ENCODE measurements at regions not wholly inside any gene's neighbourhood (a gene's known extent, or its start where the extent isn't known, plus 50 kb on each side); places are given as distances from the start of the nearest gene placed in this dataset.

DNA sequence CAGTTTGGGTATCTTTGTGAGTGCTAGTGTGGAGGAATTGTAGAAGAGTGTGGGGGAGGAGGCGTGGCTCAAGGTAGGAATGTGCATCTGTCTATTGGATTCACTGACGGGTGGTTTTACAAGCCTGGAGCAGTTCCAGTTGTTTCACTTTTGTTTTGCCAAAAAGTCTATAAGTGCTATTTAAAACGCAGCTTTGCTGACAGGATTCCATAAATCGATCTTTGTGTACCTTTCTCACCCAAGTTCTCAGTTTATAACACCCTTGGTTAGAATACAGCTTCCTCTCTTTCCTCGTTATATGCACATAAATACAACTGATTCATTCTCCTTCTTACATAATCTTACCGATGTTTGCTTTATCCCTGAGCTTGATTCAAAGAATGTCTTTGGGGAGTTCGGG, 123.2 kb upstream of the UBE2E2 start:
- DNase-seq: no peak

DNA sequence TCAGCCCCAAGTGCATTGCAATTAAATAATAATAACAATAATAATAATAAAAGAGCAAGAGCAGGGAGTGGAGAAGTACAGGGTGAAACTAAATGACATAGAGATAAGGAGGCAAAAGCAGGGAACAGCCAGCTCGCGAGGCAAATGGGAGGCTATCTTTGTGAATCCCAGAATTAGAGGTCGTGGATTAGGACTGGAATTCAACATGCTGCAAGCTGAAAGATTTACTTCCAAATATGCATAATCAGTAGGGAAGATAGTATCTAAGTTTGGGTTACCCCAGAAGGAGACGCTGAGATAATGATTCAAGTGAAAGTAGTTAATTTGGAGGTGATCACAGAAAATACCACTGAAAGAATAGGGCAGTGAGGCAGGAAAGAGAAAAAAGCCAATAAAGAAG, 119.4 kb upstream of the UBE2E2 start:
- no peak for DNase-seq

DNA sequence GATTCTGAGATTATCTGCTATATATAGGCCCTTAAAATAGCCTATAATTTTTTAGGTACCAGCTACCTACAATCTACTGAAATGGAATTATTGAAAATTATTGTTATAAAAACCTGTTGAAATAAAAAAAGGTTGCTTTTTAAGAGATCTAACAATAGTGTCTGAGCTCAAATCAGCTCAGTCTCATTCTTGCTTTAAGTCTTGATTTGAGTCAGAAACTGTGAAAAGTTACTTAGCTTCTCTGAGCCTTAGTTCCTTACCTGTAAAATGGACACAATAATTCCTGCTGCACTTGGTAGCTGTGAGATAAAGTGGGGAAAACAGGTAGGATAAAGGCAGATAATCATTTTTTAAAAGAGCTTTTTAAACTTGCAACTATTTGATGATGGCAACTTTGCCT, 118.8 kb upstream of the UBE2E2 start:
- DNase-seq: no peak

DNA sequence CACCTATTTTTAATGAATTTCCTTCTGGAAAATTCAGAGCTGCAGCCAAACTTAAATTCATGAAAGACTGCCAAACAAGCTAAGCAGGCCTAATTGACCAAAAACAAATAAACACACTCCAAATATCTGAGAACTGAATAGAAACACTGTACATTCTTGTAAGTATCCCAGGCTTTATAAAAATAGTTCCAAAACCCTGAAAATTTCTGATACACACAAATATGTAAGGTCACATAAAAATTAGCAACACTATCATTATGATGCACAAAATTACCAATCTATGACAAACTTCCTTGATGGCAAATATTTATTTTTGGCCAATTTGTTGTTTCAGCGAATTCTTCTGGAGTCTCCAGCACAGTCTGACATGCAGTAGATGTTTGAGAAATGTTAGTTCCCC, 117.9 kb upstream of the UBE2E2 start:
- no peak for DNase-seq

DNA sequence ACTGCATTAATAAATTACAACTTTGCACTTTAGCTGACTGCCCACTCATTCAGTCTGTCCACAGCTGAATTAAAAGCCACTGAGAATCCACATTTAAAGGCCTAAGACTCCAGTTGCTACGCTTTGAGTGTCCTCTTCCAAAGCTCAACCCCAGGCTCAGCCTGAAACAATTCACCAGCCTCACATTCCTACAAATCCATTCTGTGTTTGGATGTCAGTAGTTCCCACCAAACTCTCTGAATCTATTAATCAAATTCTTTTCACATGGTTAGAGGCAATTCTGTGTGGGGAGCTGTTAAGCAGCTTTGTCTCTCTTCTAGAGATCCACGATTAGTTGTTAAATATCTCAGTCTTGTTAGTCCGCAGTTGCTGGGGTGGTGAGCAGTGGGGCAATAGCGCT, 116.8 kb upstream of the UBE2E2 start:
- no peak for DNase-seq

DNA sequence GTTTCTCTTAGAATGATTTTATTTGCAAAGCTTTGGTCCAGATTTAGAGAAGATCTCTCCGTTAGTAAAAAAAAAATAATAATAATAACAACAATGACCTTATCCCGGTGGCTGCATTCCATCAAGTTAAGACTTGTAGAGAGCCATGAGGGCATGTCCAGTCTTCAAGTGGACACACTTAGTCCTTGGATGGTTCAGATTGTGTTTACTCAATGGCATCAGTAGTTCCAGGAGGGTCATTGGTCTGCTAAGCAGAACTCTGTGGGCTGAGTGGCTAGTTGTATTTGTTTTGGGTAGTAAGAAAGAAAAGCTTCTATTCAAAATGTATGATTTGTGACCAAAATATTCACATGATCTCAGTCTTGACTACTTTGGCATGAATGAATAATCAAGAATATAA, 116.3 kb upstream of the UBE2E2 start:
- no peak for DNase-seq

DNA sequence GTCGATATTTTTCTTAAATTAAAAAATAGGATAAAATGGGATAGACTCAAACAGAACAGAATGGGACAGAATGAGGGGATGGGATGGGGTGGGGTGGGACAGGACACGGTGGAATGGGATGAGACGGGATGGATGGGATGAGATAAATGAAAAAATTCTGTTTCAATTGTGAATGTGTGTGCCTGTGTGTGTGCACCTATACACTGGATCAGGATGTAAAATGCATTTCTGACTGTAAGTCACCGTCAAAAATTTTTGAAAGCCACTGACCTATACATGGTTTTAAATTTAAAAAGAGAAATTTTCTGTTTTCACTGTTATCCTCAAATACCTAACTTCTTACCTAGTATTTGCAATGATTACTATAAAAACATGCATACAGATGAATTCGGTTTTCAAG, 108.7 kb upstream of the UBE2E2 start:
- no peak for DNase-seq

DNA sequence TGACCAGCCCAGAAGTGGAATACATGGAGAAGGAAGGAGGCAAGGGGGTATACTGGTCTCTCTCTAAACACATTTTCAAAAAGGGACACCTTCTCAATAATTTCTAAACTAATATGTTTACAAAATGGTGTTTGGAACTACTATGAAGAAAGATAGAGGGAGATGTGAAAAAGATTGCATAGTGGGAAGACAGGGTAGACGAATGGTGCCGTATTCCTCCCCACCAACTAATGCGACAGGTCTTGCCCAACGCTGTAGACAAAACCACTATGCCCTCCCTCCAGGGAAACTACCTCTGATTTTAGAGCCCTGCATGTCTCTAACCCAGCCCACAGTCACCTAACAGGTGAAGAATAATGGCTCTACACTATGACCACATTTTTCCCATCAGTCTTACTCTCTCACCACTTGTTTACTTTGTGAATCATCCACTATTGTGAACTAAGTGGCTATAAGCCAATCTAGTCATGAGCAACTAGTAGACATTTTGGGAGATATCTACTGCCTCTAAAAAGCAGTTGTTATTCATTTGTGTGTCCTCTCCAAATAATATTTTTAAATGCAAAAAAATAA, 108.2 kb upstream of the UBE2E2 start:
- DNase-seq: no peak

DNA sequence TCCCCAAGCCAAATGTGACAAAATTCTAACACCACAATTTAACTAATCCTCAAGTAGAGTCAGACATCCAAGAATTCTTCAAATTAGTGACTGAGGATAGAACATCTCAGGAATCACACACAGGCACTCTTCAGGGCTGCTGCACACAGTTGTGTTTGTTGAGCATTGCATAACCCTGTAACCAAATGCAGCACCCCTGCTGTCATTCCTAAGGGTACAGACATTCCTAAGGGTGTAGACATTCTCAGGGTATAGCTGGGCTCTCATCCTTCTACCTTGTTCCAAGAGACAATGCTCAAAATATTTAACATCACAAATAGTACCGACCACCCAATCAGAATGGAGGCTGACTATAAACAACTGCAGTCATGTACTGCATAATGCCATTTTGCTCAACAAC, 107.1 kb upstream of the UBE2E2 start:
- DNase-seq: no peak

DNA sequence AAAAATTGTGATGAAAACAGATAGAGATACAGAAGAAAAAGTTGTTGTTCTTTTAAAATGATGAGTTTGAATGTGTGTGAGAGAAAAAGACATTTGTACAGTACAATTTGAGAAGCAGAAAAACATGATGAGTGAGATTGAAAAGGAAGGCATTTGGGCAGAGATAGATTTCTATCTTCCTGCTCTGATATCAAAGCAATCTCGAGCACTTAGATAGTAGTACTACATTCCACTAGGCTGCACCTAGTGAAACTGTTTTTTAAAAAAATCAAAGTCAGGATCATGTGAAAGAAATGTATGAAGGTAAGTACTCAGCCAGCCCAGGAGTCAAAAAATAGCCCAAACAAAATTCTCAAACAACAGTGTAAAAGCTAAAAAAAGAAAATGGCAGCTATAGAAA, 104.1 kb upstream of the UBE2E2 start:
- no peak for DNase-seq

DNA sequence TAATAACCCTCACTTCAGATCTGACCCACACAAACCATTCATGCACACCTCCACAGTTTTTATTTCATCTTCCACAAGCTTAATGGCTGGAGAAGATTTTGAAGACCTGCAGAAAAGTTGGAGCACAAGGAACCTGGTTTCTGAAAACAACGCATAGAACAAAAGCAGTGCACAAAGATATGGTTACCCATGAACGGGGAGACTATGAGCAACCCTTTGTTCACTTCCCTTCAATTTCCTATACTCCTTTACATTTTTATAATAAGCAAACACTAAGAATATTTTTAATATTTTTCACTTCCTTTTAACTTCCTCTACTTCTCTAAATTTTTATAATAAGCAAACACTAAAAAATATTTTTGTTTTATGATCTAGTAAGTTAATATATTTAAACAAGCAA, 103.5 kb upstream of the UBE2E2 start:
- DNase-seq: no peak

DNA sequence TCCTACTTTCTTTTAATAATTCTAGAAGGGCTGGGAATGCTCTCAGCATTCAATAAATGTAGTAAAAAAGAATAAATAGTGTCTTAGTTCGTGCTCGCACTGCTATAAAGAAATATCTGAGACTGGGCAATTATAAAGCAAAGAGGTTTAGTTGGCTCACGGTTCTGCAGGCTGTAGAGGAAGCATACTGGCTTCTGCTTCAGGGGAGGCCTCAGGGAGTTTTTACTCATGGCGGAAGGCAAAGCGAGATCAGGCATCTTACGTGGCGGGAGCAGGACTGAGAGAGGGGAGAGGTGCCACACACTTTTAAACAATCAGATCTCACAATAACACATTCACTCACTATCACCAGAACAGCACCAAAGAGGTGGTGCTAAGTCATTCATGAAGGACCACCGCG, 103.0 kb upstream of the UBE2E2 start:
- DNase-seq: no peak

DNA sequence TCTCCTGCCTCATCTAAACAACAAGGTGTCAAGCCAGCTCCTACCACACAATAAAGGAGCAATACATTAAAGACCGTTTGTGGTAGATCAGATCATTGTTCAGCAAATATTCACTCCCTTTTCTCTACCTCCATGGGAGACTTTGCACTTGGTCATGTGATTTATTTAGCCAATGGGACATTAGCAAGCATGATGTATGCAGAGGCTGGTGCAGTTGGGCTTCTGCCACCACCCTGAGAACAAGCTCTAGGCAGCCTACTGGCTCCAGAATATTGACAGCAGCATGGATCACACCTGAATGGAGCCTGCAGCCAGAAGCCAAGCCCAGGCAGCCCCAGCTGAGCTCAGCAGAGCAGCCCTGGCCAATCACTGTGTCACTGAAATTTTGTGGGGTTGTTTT, 99.4 kb upstream of the UBE2E2 start:
- no peak for DNase-seq

DNA sequence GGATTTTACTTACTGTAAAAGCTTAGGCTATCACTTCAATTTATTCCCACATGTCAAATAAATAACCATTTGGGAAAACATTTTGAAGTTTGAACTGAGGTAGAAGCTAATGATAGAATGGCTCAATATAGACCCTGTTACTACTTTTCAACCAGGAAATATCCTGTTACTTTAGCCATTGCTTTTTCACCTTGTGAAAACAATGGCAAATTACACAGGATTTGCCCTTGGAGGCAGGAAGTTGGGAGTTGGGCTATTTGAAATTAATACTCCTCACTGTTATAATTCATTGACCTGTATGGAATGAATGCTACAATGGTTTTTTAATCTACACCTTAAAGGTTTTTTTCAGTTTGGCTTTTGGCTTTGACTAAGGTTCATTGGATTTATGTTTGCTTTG, 98.1 kb upstream of the UBE2E2 start:
- DNase-seq: no peak

DNA sequence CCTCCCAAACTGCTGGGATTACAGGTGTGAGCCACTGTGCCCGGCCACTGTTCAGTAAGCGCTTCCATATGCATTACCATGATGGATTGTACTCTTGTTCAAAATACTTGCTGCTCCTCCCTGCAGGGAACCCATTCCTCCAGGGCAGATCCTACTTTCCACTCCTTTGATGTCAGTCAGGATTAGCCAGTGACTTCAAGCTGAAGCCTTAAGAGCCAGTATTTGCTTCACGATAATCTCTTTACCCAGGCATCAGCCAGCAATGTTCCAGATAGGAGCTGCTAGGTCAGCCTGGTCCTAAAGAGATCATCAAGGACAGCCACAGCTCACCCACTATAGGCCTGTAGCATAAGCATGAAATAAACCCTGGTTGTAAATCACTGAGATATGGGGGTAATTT, 96.5 kb upstream of the UBE2E2 start:
- no peak for DNase-seq

DNA sequence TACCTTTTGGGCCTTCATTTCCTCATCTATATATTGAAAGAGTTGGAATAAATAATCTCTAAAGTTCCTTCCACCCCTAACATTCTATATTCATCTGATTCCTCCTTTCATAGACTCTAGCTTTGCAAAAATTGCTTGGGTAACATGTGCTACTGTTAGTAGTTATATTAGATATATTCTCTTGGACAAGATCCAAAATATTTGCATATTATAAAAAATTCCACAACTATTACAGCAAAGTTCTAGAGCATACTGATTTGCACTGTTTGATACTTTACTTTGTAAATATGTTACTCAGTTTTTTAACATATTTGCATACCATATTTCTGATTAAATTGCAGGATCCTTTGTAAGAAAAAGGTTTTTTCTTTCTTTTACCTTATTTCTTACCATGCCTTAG, 95.9 kb upstream of the UBE2E2 start:
- DNase-seq: no peak

DNA sequence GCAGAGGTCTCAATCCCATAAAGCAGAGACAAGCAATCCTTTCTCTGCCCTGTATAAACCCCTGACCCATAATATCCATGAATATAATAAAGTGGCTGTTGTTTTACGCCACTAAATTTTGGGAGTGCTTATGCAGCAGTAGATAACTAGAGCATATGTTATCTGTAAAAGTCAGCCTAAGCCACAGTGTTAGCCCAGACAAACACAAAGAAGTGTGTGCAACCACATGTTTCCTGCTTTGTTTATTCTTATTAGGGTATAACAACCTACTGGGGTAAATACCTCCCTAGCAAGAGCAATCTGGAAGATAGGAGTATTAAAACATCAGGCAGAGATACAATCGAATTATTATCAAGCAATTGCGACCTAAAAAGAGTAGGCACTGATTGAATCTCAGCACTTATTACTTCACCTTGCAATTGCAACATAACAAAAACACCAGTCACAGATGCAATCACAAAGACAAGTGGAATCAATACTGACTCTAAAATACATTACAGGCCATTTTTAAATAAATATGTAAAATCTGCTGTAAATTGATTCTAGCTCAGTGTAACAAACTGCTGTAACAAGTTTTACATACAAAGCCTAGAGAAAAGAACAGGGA, 94.6 kb upstream of the UBE2E2 start:
- no peak for DNase-seq

DNA sequence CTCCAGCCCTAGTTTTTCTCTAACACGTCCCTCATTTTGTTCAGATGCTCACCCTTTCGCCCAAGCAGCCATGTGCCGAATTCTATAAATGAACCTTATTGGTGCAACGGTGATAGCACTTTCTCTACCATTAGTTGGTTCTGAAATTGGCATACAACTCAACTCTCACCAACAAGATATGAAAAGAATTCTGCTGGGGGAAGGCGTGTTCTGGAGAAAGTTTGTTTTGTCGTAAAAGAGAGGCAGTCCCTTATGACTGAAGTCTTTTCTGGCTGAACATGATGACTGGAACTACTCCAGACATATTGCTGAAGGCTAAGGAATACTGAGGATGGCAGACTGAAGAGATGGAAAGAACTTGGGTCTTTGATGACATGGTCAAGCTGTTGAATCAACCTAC, 91.8 kb upstream of the UBE2E2 start:
- DNase-seq: no peak

DNA sequence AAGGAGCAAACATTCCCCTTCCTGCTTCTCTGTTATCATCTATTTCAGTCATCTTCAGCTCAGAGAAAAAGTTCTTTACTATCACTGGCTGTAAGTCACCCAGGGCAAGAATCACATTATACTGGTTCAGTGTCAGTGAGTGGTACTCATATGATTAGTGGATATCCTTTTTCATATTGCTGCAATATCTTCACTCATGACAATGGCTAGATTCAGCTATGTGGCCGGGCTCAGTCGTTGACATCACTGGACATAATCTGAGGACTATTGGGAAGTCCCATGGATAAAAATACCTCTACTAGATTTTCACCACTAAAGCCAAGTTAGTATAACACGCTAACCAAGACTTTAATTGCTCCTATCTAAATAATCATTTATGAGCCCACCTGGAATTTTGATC, 91.3 kb upstream of the UBE2E2 start:
- no peak for DNase-seq

DNA sequence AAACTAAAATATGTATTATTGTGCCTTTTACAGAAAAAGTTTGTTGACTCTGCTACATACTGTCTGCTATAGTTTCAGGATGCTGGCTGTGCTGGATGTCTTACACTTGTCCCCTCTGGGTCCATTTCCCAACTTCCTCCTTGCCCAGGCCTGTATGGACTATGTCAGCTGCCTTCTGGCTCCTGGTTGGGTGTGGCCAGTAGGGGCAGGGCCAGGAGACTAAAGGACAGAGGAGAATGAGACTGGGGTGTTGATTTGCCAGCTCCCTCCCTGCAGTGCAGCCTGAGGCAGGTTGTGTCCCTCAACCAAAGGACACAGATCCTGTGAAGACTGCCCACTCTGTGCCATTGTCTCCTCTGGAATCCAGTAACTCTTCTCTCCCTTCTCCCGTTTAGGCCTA, 90.6 kb upstream of the UBE2E2 start:
- no peak for DNase-seq

DNA sequence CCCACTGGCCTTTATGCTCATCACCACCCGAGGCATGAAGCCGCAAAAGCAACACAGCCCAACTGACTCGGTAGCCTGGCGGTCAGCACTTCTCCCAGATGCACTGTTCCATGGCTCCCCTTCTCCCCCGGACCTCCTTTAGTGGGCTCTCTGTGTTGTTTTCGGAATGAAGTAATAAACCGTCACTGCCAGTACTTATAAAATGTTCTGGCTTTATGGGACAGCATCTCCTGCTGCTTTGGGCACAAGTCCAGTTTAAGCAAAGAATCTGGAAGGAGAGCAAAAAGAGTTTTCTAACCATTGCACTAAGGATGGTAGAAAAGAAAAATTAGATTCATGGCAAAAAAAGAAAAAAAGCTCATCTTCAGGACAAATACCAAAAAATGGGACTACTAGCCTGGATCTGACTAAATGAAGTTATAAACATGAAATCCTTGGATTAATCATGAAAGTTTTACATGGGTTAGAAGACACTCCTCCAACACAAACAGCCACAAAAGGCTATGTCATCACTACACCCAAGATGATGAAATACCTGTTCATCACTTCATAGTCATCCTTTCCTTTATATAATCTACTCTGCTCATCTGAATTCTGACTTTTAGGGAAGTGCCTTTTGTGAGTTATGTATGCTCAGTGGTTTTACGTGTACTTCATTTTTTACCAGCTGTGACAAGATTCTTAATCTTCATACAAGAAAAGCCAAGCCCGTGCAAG, 89.5 kb upstream of the UBE2E2 start:
- no peak for DNase-seq

DNA sequence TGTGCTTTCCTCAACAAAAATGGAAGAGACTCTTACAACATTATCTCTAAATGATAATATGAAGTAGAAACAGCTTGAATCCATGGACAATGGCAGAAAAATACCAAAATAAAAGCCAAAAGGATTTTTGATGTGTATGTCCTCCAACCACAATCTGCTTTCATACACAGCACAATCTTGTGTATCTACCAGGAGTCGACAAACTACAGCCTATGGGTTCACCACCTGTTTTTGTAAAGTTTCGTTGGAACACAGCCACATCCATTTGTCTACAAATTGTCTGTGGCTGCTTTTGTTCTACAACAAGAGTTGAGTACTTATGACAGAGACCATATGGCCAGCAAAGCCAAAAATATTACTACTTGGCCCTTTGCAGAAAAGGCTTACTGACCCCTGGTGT, 88.7 kb upstream of the UBE2E2 start:
- no peak for DNase-seq

DNA sequence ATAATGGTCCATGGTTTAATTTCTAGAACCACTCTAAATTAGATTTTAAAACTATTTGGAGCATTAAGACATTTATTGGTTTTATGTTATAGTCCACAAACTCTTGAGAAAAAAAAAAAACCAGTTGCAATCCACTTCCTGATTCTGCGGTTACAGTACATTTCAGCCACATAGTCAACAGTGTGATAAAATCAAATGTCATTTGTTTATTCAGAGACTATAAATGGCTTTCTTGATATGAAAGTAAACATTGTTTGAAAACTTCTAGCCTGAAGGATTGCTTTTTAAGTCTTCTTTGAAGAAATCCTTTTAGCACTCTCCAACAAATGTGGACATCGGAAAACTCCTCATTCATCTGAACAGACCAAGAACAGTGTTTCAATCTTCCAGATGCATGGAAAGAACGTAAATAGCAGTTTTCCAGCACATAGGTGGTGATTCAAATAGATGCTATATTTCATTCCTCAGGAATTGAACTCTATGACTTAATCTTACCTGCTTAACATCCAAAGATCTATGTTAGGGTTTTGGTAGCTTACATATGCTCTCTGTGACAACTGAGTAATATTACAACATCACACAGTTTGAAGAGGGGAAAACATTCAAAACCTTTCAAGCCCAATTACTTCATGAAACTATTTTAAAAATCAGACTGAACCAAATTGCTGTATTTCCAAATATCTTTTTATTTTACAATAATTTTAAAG, 87.8 kb upstream of the UBE2E2 start:
- DNase-seq: no peak

Measured in activated T-cell treated with anti-CD3 and anti-CD28 coated beads, Interleukin-2, amount 50 U/mL, for 1 hour (primary cell).